DND-41 (cell line): ENCODE measurements at regions not wholly inside any gene's neighbourhood (a gene's known extent, or its start where the extent isn't known, plus 50 kb on each side); places are given as distances from the start of the nearest gene placed in this dataset.

Source experiments
- ATAC-seq: fragments of 200-7000 bp; cut with Tn5 transposase; 3 replicates; pipeline ENCODE4 v1.9.1; 2021; ENCODE audit warnings: low read depth; ENCODE audit not compliant: insufficient read depth
- DNase-seq: peaks from one replicate; pipeline ENCODE4 v3.0.0-alpha.2; 2020
- H2AFZ ChIP-seq: 2 replicates; pipeline ENCODE4 v1.6.0; 2012; ENCODE audit warnings: low read depth, low read length
- H3K27ac ChIP-seq: 2 replicates; pipeline ENCODE4 v1.5.1; 2012; ENCODE audit warnings: low read length, inconsistent platforms
- H3K27me3 ChIP-seq: fragments of 200-600 bp; sonication (generic); 2 replicates; pipeline ENCODE4 v1.6.0; 2012; ENCODE audit warnings: low read length, mild to moderate bottlenecking, inconsistent platforms; ENCODE audit not compliant: insufficient read depth, poor library complexity
- H3K36me3 ChIP-seq: 2 replicates; pipeline ENCODE4 v1.5.1; 2012; ENCODE audit warnings: low read length, inconsistent platforms; ENCODE audit not compliant: insufficient read depth
- H3K4me1 ChIP-seq: 2 replicates; pipeline ENCODE4 v1.5.1; 2012; ENCODE audit warnings: mild to moderate bottlenecking, low read length; ENCODE audit not compliant: insufficient read depth
- H3K4me2 ChIP-seq: 2 replicates; pipeline ENCODE4 v1.6.0; 2012; ENCODE audit warnings: mild to moderate bottlenecking, moderate library complexity, low read length, inconsistent platforms; ENCODE audit not compliant: insufficient read depth
- H3K4me3 ChIP-seq, 2 experiments: fragments of 200-600 bp in 1 of 2; shearing (Covaris generic) in 1 of 2; 2 replicates each; pipeline ENCODE4 v1.5.1; 2012 to 2016; ENCODE audit warnings: inconsistent platforms in 2 of 2, low read length in 2 of 2, mild to moderate bottlenecking in 2 of 2, low read depth in 1 of 2, moderate library complexity in 1 of 2
- H3K79me2 ChIP-seq: 2 replicates; pipeline ENCODE4 v1.6.0; 2012; ENCODE audit warnings: low read length, inconsistent platforms; ENCODE audit not compliant: insufficient read depth
- H3K9ac ChIP-seq: 2 replicates; pipeline ENCODE4 v1.6.0; 2012; ENCODE audit warnings: low read depth, mild to moderate bottlenecking, inconsistent platforms, low read length, moderate library complexity
- H3K9me3 ChIP-seq: 2 replicates; pipeline ENCODE4 v1.5.1; 2012; ENCODE audit warnings: low read length, moderate library complexity, mild to moderate bottlenecking, inconsistent platforms; ENCODE audit not compliant: insufficient read depth, severe bottlenecking
- H4K20me1 ChIP-seq: 2 replicates; pipeline ENCODE4 v1.6.0; 2012; ENCODE audit warnings: low read length; ENCODE audit not compliant: insufficient read depth
- CTCF ChIP-seq: IDR thresholded peaks from 2 replicates; pipeline ENCODE4 v1.5.1; 2012; ENCODE audit warnings: borderline replicate concordance, low read length, moderate library complexity, mild to moderate bottlenecking; ENCODE audit not compliant: poor library complexity, severe bottlenecking; ENCODE audit errors: extremely low read depth
- EZH2 ChIP-seq: IDR thresholded peaks from 3 replicates; pipeline ENCODE4 v1.6.1; 2012; ENCODE audit warnings: borderline replicate concordance, low read depth, mild to moderate bottlenecking, moderate library complexity, low read length, inconsistent platforms; ENCODE audit not compliant: severe bottlenecking

DNA sequence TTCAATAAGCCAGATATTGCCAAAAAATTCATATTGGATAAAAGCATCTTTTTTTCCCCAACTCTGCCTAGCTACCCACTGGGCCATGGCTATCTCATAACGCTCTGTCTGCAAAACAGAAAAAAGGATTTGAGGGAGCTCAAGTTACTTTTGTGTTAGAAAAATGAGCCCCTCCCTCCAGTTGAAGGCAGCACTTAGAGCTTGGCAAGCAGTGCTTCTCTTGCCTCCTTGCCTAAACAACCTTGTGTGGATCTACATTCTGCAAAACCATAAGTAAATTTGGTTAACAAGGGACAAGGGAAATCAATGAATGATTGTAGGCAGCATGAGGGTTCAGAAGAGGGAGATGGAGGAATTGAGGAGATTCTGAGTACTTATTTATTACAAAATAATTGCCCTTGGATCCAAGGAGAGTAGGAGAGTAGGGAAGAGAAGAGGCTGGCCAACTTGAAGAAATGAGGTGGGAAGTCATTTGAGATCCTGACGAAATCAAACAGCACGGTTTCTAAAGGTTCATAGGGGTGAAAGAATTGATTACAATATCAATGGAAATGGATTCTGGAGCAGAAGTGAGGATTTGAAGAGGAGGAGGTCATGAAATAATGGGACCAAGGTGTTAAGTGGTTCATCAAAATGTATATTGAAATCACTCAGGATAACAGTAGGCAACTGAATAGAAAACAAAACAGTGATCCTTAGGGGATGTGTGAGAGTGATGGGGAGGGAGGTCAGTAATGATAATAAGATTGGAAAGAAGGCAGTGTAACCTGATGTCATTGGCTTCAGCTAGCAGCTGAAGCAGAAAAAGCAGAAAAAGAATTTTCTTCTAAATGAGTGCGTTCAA lies 434.8 kb upstream of the IGFBP7 start:
- no peak overlapping the region for H3K4me3 ChIP-seq
- no peak overlapping the region for H3K27ac ChIP-seq
- H3K79me2 ChIP-seq, result no peaks in the 10 kb centered on the region
- no peak for ATAC-seq
- H3K4me2 ChIP-seq, result no peak overlapping the region
- H2AFZ ChIP-seq, result no peak overlapping the region
- H3K27me3 ChIP-seq, result no peaks in the 10 kb centered on the region
- H3K9ac ChIP-seq, result no peak overlapping the region
- TF ChIP-seq EZH2, result no peak
- no peak for TF ChIP-seq CTCF
- H3K4me1 ChIP-seq, result no peaks in the 10 kb centered on the region
- DNase-seq, result no peak
- no peaks in the 10 kb centered on the region for H4K20me1 ChIP-seq
- H3K9me3 ChIP-seq, result no peaks in the 10 kb centered on the region
- no peaks in the 10 kb centered on the region for H3K36me3 ChIP-seq

DNA sequence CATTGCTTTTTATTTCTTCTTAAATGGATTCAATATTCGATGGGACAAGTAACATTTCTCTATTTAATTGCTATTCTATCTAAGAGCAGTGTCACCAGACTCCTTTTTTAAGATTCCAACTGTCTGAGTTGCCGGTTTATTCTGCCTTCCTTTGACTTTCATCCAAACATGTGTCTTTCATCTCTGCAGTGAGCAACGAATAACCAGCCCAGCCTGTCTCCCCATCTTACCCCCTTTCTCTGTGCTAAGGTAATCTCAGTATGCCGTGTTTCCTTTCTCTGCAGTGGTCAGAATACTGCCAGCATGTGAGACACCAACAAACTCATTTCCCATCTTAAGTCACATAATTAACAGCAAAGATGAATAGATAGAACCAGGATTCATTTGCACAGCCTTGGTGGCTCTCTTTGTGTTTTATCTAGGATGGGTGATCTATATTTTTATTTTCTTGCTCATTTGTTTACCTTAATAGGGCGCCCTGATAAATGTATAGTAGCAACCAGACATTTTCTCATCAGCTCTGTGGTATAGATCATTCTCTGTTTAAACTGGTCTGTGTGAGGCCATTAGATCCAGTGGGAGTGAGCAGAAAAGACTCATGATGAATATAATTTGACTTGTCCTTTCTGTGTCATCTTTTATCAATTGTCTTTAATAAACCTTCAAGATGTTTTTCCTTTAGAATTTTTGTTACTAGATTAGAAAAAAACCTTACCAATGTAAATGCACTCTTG lies 394.8 kb upstream of the IGFBP7 start:
- H3K79me2 ChIP-seq, result no peaks in the 10 kb centered on the region
- no peaks in the 10 kb centered on the region for H3K4me1 ChIP-seq
- no peak overlapping the region for H3K9ac ChIP-seq
- no peaks in the 10 kb centered on the region for H3K27me3 ChIP-seq
- H3K9me3 ChIP-seq, result no peaks in the 10 kb centered on the region
- no peak for ATAC-seq
- no peaks in the 10 kb centered on the region for H4K20me1 ChIP-seq
- H3K4me2 ChIP-seq, result no peak overlapping the region
- TF ChIP-seq EZH2 (no peak), CTCF (no peak)
- DNase-seq, result no peak
- H3K36me3 ChIP-seq, result no peaks in the 10 kb centered on the region
- no peak overlapping the region for H3K4me3 ChIP-seq
- H2AFZ ChIP-seq, result no peak overlapping the region
- H3K27ac ChIP-seq, result no peak overlapping the region

DNA sequence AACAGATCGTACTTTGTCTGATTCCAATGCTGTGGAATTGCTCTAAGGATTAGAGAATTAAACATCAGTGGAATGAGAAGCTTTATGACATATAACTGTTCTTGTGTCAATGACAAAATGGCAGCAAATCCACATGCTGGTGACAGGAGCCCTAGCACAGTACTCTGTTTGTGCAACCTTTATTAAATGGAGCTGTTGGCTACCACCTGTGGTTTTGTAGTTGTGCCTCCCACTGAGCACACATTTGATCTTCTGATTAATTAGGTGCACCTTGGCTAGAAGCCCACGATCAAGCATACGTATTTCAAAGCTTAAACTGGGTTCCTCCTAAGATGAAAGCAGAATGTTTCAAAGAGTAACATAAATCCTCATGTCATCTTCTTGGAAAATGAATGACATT lies 394.0 kb upstream of the IGFBP7 start:
- DNase-seq, result no peak
- Histone ChIP-seq H3K27ac (no peak overlapping the region), H3K36me3 (no peaks in the 10 kb centered on the region), H3K4me1 (no peaks in the 10 kb centered on the region), H3K9me3 (no peaks in the 10 kb centered on the region), H2AFZ (no peak overlapping the region), H3K9ac (no peak overlapping the region), H3K79me2 (no peaks in the 10 kb centered on the region), H3K27me3 (no peaks in the 10 kb centered on the region), H3K4me3 (no peak overlapping the region), H4K20me1 (no peaks in the 10 kb centered on the region), H3K4me2 (no peak overlapping the region)
- ATAC-seq, result no peak
- no peak for TF ChIP-seq EZH2
- TF ChIP-seq CTCF, result no peak
